ENCODE measurements at regions not wholly inside any gene's neighbourhood (a gene's known extent, or its start where the extent isn't known, plus 50 kb on each side); places are given as distances from the start of the nearest gene placed in this dataset.
A peak's percentile ranks its signal among the peaks of the same experiment; 100 is the strongest.

- Histone ChIP-seq H3K27me3 (no peaks in the 10 kb centered on the region), H3K27ac (no peak overlapping the region), H3K4me1 (no peaks in the 10 kb centered on the region), H3K9me3 (no peaks in the 10 kb centered on the region), H3K4me3 (no peak overlapping the region), H3K9ac (ENCODE audit: low read depth in 2 of 2, low read length in 2 of 2) (no peak overlapping the region), H3K36me3 (no peaks in the 10 kb centered on the region)
- DNase-seq = peak; percentile 33
- intact Hi-C loops (cut with DNase I) = no loop called here
- TF ChIP-seq CTCF (IDR thresholded peaks at IDR 0.05) = peak; percentile 64
Observed at GRCh38 chr3:118817748-118818165, 216.9 kb downstream of the IGSF11 start.

GRCh38 chr3:118818386-118818785 lies 216.3 kb downstream of the IGSF11 start:
- Histone ChIP-seq H3K36me3 (no peaks in the 10 kb centered on the region), H3K9ac (ENCODE audit: low read depth in 2 of 2, low read length in 2 of 2) (no peak overlapping the region), H3K9me3 (no peaks in the 10 kb centered on the region), H3K27me3 (no peaks in the 10 kb centered on the region), H3K4me1 (no peaks in the 10 kb centered on the region), H3K4me3 (no peak overlapping the region), H3K27ac (no peak overlapping the region)
- TF ChIP-seq CTCF (IDR thresholded peaks at IDR 0.05) = no peak
- DNase-seq = no peak
- intact Hi-C loops (cut with DNase I) = no loop called here

GRCh38 chr3:118823626-118824025 lies 211.0 kb downstream of the IGSF11 start:
- DNase-seq = no peak
- Histone ChIP-seq H3K27ac (no peak overlapping the region), H3K9me3 (no peaks in the 10 kb centered on the region), H3K4me1 (no peaks in the 10 kb centered on the region), H3K36me3 (no peaks in the 10 kb centered on the region), H3K9ac (ENCODE audit: low read depth in 2 of 2, low read length in 2 of 2) (no peak overlapping the region), H3K27me3 (no peaks in the 10 kb centered on the region), H3K4me3 (no peak overlapping the region)
- no peak for TF ChIP-seq CTCF (IDR thresholded peaks at IDR 0.05)
- intact Hi-C loops (cut with DNase I) = no loop called here

- no peak for TF ChIP-seq CTCF (IDR thresholded peaks at IDR 0.05)
- Histone ChIP-seq H3K27ac (no peak overlapping the region), H3K9me3 (no peaks in the 10 kb centered on the region), H3K27me3 (no peaks in the 10 kb centered on the region), H3K36me3 (no peaks in the 10 kb centered on the region), H3K9ac (ENCODE audit: low read depth in 2 of 2, low read length in 2 of 2) (no peak overlapping the region), H3K4me3 (no peak overlapping the region), H3K4me1 (no peaks in the 10 kb centered on the region)
- intact Hi-C loops (cut with DNase I) = no loop called here
- no peak for DNase-seq
Observed at GRCh38 chr3:118827446-118827845, 207.2 kb downstream of the IGSF11 start.

- Histone ChIP-seq H3K27me3 (no peaks in the 10 kb centered on the region), H3K4me1 (no peaks in the 10 kb centered on the region), H3K4me3 (no peak overlapping the region), H3K27ac (no peak overlapping the region), H3K9me3 (no peaks in the 10 kb centered on the region), H3K9ac (ENCODE audit: low read depth in 2 of 2, low read length in 2 of 2) (no peak overlapping the region), H3K36me3 (no peaks in the 10 kb centered on the region)
- no peak for TF ChIP-seq CTCF (IDR thresholded peaks at IDR 0.05)
- intact Hi-C loops (cut with DNase I) = no loop called here
- no peak for DNase-seq
Observed at GRCh38 chr3:118828351-118828750, 206.3 kb downstream of the IGSF11 start.

- no peak overlapping the region for H3K4me3 ChIP-seq
- H3K27ac ChIP-seq = no peak overlapping the region
- no peaks in the 10 kb centered on the region for H3K9me3 ChIP-seq
- no peak for DNase-seq
- no peaks in the 10 kb centered on the region for H3K4me1 ChIP-seq
- no peaks in the 10 kb centered on the region for H3K27me3 ChIP-seq
- TF ChIP-seq CTCF (IDR thresholded peaks at IDR 0.05) = no peak
- H3K9ac ChIP-seq (ENCODE audit: low read depth in 2 of 2, low read length in 2 of 2) = no peak overlapping the region
- no peaks in the 10 kb centered on the region for H3K36me3 ChIP-seq
- intact Hi-C loops (cut with DNase I) = no loop called here
Observed at GRCh38 chr3:118833075-118833474, 201.6 kb downstream of the IGSF11 start.

Measured in colonic mucosa (tissue), 4 donors.